ENCODE measurements at regions not wholly inside any gene's neighbourhood (a gene's known extent, or its start where the extent isn't known, plus 50 kb on each side); places are given as distances from the start of the nearest gene placed in this dataset.
"Not testable (repeated sequence)": the region's sequence is repeated elsewhere in the genome, so short reads cannot be mapped to it uniquely, and the experiment has no call there.

- no peak for DNase-seq (ENCODE audit: low spot score)
Measured at GRCh38 chr9:27672718-27673117, 99.4 kb upstream of the C9orf72 start.

DNA sequence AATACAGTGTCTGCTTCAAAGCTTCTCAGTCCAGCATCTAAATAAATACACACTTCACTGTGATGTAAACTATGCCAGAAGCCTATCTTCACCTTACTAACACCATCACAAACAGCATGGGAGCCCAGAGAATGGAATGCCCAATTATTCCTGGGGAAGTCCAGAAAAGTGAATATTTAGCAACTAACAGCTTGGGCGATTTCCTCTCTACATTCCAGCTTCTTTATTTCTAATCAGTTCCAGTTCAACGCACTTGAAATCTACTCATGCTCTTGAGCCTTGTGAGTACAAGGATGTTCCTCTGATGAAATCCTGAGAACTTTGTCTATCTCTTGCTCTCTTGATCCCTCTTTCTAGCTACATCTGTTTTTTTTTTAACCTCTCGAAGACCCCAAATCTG lies 100.4 kb upstream of the C9orf72 start:
- DNase-seq (ENCODE audit: low spot score), result no peak

GRCh38 chr9:27675354-27675753 lies 102.1 kb upstream of the C9orf72 start:
- DNase-seq (ENCODE audit: low spot score), result no peak

DNA sequence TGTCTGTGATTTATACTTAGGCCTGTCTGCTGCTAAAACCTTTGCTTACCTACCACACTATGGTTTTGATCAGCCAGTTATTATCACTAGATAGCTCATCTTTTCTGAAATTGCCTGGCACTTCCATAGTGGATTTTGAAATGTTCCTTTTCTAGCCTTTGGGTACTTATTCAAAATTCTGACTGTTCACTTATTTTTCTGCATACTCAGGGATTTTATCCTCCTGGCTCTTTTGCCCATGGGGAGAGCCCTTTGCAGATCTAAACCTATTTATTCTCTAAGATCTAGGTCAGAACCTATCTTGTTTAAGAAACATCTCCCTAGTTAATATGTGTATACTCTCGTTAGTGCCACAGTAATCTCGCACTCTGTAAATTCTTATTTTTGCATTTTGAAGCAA lies 103.5 kb upstream of the C9orf72 start:
- DNase-seq (ENCODE audit: low spot score), result no peak

DNA sequence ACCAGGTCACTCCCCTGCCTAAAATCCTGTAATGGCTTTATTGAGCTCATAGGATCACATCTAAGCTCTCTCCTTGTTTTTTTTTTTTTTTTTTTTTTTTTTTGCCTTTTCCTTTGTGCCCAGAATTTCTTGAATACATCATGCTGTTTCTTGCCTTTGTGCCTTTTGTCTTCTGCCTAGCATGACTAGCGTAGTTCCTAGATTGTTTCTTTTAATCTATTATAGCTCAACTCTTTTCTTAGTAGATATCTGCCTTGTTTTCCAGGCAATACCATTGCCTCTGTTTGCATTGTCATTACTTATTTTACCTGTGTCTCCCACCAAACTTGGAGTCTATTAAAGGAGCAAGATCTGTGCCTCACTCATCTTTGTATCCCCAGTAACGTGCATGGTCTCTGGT lies 106.1 kb upstream of the C9orf72 start:
- no peak for DNase-seq (ENCODE audit: low spot score)

- DNase-seq (ENCODE audit: low spot score), result no peak
Measured at GRCh38 chr9:27683181-27683580, 109.9 kb upstream of the C9orf72 start.

DNA sequence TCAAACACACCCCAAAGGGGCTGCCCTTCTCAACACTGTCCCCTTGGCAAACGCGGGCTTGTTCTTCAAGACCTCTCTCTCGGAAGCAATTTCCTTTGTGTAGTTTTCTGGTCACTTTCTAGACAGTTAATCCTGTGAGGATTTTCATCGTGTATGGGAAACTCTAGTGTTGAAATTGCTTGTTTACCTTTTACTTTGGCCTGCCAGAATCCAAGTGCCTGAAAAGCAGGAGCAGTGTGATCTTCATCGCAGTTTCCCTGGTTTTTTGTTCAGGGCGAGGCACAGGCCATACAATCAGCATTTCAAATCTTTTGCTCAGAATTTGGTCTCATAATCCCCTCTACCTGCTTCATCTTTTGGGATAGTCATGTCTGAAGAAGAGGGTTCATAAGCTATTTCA lies 115.7 kb upstream of the C9orf72 start:
- DNase-seq (ENCODE audit: low spot score), result no peak

DNA sequence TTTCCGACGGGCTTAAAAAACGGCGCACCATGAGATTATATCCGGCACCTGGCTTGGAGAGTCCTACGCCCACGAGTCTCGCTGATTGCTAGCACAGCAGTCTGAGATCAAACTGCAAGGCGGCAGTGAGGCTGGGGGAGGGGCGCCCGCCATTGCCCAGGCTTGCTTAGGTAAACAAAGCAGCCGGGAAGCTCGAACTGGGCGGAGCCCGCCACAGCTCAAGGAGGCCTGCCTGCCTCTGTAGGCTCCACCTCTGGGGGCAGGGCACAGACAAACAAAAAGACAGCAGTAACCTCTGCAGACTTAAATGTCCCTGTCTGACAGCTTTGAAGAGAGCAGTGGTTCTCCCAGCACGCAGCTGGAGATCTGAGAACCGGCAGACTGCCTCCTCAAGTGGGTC lies 117.5 kb upstream of the C9orf72 start:
- not testable (repeated sequence) for DNase-seq (ENCODE audit: low spot score)

DNA sequence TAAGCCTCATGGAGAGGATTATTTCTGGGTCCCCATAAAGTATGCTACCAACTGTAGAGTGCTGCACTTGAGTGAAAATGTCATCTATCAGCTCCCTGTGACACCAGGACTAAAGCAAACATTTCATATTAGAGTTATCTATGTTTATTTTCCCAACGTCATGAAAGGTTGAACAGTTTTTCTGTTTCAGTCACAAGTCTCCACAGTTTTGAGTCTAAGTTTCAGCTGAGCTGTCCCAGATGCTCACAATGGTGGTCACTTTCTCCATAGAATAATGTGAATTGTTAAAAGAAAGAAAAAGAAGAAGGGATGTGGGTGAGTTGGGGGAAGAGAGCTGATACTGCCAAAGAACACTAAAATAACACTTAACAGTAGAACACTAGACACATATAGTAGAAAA lies 126.3 kb upstream of the C9orf72 start:
- no peak for DNase-seq (ENCODE audit: low spot score)

DNA sequence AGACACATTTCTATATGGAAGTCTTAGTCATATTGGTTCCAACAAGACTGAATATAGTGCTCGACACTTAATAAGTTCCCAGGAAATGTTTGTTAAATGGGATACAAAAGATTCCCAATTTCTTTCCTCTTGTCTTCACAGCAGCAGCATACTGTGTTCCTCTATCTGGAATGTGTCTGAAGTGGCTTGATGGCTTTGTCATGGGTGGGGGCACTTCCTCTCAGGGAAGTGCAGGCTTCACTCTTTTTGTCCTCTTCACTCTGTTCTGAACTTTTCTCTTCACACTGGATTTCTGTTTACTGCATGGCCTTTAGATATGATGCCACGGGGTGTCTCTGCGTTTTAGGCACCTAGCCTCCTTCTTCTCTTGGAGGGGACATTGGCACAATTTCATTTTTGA lies 127.7 kb upstream of the C9orf72 start:
- DNase-seq (ENCODE audit: low spot score), result no peak

GRCh38 chr9:27701587-27701986 lies 128.3 kb upstream of the C9orf72 start:
- no peak for DNase-seq (ENCODE audit: low spot score)

- no peak for DNase-seq (ENCODE audit: low spot score)
Measured at GRCh38 chr9:27703216-27703980, 130.1 kb upstream of the C9orf72 start.

DNA sequence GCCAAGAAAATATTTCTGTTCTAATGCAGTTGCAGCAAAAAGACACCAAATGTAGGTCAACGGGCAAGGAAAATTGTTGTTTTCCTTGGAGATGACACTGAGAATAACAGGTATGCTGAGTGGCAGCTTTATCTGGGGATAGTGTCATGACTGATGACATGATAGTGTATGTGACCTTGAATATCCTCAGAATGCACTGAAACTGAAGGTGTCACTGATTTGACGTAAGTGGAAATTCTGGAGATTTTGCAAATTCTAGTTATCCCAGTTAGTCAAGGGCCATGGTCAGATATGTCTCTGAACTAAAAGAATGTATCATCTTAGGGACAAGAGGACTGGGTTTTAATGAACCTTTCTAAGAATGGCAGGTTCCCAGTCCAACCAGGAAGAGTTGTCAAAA lies 138.0 kb upstream of the C9orf72 start:
- no peak for DNase-seq (ENCODE audit: low spot score)

DNA sequence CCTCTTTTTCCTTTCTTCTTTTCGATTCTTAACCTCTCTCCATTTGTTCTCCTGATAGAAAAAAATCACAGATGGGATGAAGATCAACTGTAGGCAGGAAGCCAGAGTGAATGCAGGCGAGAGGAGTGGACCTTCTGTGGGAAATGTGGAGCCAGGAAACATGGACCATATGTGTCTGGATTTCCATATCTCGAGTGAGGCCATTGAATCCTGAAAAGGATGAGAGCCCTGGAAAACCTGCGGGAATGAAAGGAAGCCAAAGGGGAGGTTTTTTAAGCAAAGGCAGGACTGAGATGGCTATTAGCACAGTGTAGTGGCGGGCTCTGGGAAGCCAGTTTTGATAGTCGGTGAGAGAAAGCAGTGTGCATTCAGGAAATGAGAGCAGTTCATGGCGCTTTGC lies 139.5 kb upstream of the C9orf72 start:
- DNase-seq (ENCODE audit: low spot score), result no peak

DNA sequence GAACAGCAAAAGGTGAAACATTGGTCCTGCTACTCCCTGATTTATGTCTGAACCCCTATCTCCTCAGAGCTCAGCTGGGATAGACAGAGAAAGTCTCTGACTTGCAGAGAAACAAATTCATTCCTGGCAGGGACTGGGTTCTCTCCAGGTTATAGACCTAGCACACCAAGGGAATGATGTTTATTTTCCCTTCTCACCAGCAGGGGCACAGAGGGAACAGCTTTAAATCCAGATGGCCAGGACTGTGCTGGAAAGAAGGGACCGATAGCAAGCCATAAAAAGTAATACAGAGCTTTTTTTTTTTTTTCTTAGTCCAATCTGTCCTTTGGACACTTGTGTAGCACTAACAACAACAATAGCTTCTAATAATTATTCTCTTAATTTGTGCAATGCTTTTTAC lies 141.1 kb upstream of the C9orf72 start:
- no peak for DNase-seq (ENCODE audit: low spot score)

GRCh38 chr9:27715651-27716050 lies 142.4 kb upstream of the C9orf72 start:
- DNase-seq (ENCODE audit: low spot score), result no peak

DNA sequence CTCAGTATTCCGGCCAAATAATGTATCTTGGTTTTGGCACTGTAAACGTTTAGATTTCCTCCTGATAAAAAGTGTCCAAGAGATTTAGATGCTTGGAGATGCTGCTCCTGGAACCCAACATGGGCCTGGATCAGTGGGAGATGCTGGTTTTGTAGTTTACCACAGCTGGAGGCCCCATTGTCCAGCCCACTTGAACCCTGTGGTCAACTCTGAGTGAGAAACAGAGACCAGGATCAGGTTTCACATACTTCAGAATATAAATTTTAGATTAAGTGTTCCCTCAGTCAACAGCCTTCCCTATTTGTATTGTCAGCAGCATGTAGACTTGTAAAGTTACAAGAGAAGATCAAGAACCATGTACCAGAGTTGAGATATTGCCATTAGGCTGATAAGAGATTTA lies 144.7 kb upstream of the C9orf72 start:
- no peak for DNase-seq (ENCODE audit: low spot score)

- DNase-seq (ENCODE audit: low spot score), result no peak
Measured at GRCh38 chr9:27719711-27720110, 146.4 kb upstream of the C9orf72 start.

DNA sequence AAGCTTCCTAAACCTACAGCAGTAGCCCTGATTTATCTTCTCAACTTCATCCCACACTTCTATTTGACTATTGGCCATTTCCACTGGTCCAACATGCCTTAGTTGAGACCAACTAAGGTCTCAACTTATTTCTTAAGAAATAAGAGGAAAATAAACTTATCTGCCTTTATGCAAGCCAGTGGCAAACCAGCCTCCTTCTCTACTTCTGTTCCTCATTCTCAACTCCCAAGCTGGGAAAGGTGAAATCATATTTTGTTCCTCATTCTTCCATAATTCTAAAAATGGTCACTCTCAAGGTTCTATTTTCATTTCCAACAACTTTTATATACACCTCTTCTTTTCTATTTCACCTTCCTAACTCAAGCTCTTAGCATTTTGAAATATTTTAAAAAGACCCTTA lies 149.6 kb upstream of the C9orf72 start:
- no peak for DNase-seq (ENCODE audit: low spot score)

DNA sequence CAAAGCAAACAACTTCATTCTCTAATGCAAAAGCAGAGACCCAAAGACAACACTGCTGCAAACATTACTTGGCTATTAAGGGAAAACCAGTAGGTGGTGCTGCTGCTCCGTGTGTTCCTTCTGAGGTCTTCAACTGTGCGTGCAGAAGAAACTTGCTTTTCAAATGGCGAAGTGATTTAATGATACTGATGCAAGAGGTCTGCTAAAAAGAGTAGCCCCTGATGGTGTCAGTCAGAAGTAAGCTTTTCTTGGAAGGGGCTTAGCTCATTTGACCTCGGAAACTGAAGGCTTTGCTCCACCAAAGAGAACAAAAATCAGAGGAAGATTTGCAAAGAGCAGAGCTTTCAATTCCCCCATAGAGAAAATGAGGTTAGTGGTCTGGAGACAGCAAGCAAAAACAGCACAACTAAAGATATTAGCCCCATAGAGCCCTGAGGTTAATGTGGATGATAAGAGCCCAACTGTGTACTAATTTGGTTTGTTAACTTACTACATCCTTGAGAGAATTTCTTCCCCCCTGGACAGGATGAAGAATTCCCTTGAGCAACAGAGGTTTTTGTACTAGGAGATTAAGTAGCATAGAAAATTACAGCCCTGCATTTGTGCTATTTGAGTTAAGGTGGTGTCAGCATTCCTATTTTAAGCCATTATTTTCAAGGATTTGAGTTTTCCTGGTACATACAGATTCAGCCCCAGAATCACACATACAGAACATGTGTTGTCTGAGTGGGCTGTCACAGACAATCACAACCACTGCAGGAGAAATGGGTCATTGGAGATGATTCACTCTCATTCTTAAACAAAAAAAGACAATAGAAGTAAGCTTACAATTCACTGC lies 153.2 kb upstream of the C9orf72 start:
- peak; percentile 63 for DNase-seq (ENCODE audit: low spot score)

GRCh38 chr9:27732494-27732893 lies 159.2 kb upstream of the C9orf72 start:
- no peak for DNase-seq (ENCODE audit: low spot score)

DNA sequence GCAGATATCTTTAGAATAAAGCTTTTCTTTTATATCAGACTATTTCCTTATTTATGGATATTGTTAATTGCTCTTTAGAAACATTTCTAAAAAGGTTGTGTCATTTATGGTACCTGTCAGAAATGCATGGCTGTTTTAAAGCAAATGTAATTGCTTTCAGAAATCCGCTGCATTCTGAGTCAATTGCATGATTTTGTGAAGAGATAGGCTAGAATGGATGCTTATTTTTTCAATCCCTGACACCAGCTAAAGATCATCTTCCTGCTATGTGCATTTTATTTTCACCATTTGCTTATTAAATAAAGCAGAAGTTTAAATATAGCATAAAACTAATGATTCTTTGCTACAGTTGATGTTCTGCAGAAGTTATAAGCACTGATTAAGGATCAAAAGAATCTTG lies 170.2 kb upstream of the C9orf72 start:
- DNase-seq (ENCODE audit: low spot score), result no peak

GRCh38 chr9:27747450-27747849 lies 174.2 kb upstream of the C9orf72 start:
- DNase-seq (ENCODE audit: low spot score), result no peak

GRCh38 chr9:27749838-27750237 lies 176.6 kb upstream of the C9orf72 start:
- DNase-seq (ENCODE audit: low spot score), result no peak

Measured in LoVo (cell line).